ENCODE measurements at regions not wholly inside any gene's neighbourhood (a gene's known extent, or its start where the extent isn't known, plus 50 kb on each side); places are given as distances from the start of the nearest gene placed in this dataset.

- no peaks in the 10 kb centered on the region for H3K36me3 ChIP-seq (ENCODE audit: insufficient read depth, low read length)
- Mint-ChIP-seq H3K9me3 (no peaks in the 10 kb centered on the region), H3K4me3 (no peak overlapping the region), H3K4me1 (ENCODE audit: low read depth) (no peaks in the 10 kb centered on the region), H3K36me3 (ENCODE audit: low read depth) (no peaks in the 10 kb centered on the region), H3K27ac (no peak overlapping the region), H3K27me3 (peaks cover 4% of the 10 kb centered on the region)
- H3K4me1 ChIP-seq (ENCODE audit: insufficient read depth, low read length): no peaks in the 10 kb centered on the region
- ATAC-seq (ENCODE audit: poor library complexity) (no peak), DNase-seq (no peak)
- CTCF ChIA-PET: no interaction called here
- no peak overlapping the region for H3K27ac ChIP-seq (ENCODE audit: low read depth in 1 of 2, low read length in 2 of 2)
- peaks cover 0 to 17% of the 10 kb centered on the region in 2 experiments for H3K9me3 ChIP-seq (ENCODE audit: control insufficient read depth in 1 of 2, insufficient read depth in 1 of 2, low read length in 2 of 2)
- intact Hi-C loops (cut with DNase I, micrococcal nuclease): no loop called here
- no peaks in the 10 kb centered on the region for H3K27me3 ChIP-seq (ENCODE audit: control insufficient read depth in 1 of 2, insufficient read depth in 2 of 2, low read length in 2 of 2)
- TF ChIP-seq, protein P1, sequence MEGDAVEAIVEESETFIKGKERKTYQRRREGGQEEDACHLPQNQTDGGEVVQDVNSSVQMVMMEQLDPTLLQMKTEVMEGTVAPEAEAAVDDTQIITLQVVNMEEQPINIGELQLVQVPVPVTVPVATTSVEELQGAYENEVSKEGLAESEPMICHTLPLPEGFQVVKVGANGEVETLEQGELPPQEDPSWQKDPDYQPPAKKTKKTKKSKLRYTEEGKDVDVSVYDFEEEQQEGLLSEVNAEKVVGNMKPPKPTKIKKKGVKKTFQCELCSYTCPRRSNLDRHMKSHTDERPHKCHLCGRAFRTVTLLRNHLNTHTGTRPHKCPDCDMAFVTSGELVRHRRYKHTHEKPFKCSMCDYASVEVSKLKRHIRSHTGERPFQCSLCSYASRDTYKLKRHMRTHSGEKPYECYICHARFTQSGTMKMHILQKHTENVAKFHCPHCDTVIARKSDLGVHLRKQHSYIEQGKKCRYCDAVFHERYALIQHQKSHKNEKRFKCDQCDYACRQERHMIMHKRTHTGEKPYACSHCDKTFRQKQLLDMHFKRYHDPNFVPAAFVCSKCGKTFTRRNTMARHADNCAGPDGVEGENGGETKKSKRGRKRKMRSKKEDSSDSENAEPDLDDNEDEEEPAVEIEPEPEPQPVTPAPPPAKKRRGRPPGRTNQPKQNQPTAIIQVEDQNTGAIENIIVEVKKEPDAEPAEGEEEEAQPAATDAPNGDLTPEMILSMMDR (IDR thresholded peaks at IDR 0.05): no peak
- no peak overlapping the region for H3K4me3 ChIP-seq (ENCODE audit: low read length)
- POLR2A ChIA-PET: no interaction called here
These were observed 253.5 kb downstream of the DCDC2C start for GRCh38 chr2:3956892-3957291.

GRCh38 chr2:3958465-3958864, 255.1 kb downstream of the DCDC2C start:
- no peaks in the 10 kb centered on the region for H3K9me3 Mint-ChIP-seq
- DNase-seq: no peak
- ChIA-PET POLR2A (no interaction called here), CTCF (no interaction called here)
- TF ChIP-seq, protein P1 (IDR thresholded peaks at IDR 0.05): no peak
- no peaks in the 10 kb centered on the region for H3K4me1 Mint-ChIP-seq (ENCODE audit: low read depth)
- H3K4me1 ChIP-seq (ENCODE audit: insufficient read depth, low read length): no peaks in the 10 kb centered on the region
- no peaks in the 10 kb centered on the region for H3K27me3 ChIP-seq (ENCODE audit: control insufficient read depth in 1 of 2, insufficient read depth in 2 of 2, low read length in 2 of 2)
- H3K36me3 Mint-ChIP-seq (ENCODE audit: low read depth): no peaks in the 10 kb centered on the region
- H3K4me3 ChIP-seq (ENCODE audit: low read length): no peak overlapping the region
- H3K36me3 ChIP-seq (ENCODE audit: insufficient read depth, low read length): no peaks in the 10 kb centered on the region
- intact Hi-C loops (cut with DNase I, micrococcal nuclease): no loop called here
- no peak overlapping the region for H3K27ac Mint-ChIP-seq
- peaks cover 0 to 6% of the 10 kb centered on the region in 2 experiments for H3K9me3 ChIP-seq (ENCODE audit: control insufficient read depth in 1 of 2, insufficient read depth in 1 of 2, low read length in 2 of 2)
- peaks cover 4% of the 10 kb centered on the region for H3K27me3 Mint-ChIP-seq
- ATAC-seq (ENCODE audit: poor library complexity): no peak
- H3K4me3 Mint-ChIP-seq: no peak overlapping the region
- no peak overlapping the region for H3K27ac ChIP-seq (ENCODE audit: low read depth in 1 of 2, low read length in 2 of 2)

DNA sequence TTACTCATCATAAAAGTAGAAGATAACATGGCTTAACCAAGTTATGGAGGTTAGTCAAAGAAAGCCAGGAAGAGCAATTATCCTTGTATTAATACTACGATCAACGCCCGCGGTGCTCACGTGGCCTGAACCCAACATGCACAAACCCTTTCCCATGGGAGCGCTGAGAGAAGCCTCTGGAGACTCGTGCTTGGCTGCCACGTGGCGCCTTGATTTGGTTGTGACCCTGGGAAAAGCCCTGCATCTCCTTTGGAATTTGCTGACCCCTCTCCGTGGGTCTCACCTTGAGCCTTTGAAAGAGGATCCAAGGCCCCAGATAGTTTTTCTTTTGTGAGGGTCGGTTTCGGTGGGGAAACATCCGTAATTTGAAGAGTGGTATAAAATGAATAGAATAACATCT, 255.6 kb downstream of the DCDC2C start:
- Mint-ChIP-seq H3K4me3 (no peak overlapping the region), H3K27me3 (peaks cover 7% of the 10 kb centered on the region), H3K27ac (no peak overlapping the region), H3K4me1 (ENCODE audit: low read depth) (no peaks in the 10 kb centered on the region), H3K36me3 (ENCODE audit: low read depth) (no peaks in the 10 kb centered on the region), H3K9me3 (no peaks in the 10 kb centered on the region)
- POLR2A ChIA-PET: no interaction called here
- intact Hi-C loops (cut with DNase I, micrococcal nuclease): no loop called here
- H3K4me1 ChIP-seq (ENCODE audit: insufficient read depth, low read length): no peaks in the 10 kb centered on the region
- ATAC-seq (ENCODE audit: poor library complexity) (no peak), DNase-seq (no peak)
- H3K4me3 ChIP-seq (ENCODE audit: low read length): no peak overlapping the region
- CTCF ChIA-PET: interaction anchor here (0.6 to 0.7 kb wide), 2 partner anchors 966 to 1833 kb away, joined by 3 read pairs; no protein-coding TSS in a partner anchor
- TF ChIP-seq, protein P1 (IDR thresholded peaks at IDR 0.05): no peak
- no peaks in the 10 kb centered on the region for H3K36me3 ChIP-seq (ENCODE audit: insufficient read depth, low read length)
- peaks cover 0 to 6% of the 10 kb centered on the region in 2 experiments for H3K9me3 ChIP-seq (ENCODE audit: control insufficient read depth in 1 of 2, insufficient read depth in 1 of 2, low read length in 2 of 2)
- H3K27ac ChIP-seq (ENCODE audit: low read depth in 1 of 2, low read length in 2 of 2): no peak overlapping the region
- H3K27me3 ChIP-seq (ENCODE audit: control insufficient read depth in 1 of 2, insufficient read depth in 2 of 2, low read length in 2 of 2): no peaks in the 10 kb centered on the region

Data from CD4-positive, alpha-beta T cell (primary cell).